ENCODE measurements at regions not wholly inside any gene's neighbourhood (a gene's known extent, or its start where the extent isn't known, plus 50 kb on each side); places are given as distances from the start of the nearest gene placed in this dataset.

GRCh38 chr15:48031973-48032372 is 88.8 kb upstream of the SLC24A5 start:
- TF ChIP-seq CTCF (IDR thresholded peaks at IDR 0.05) (no peak), ZFX (IDR thresholded peaks at IDR 0.05; ENCODE audit: borderline replicate concordance) (no peak)

Data from 22Rv1 (cell line).